OCI-LY7 (cell line): ENCODE measurements at regions not wholly inside any gene's neighbourhood (a gene's known extent, or its start where the extent isn't known, plus 50 kb on each side); places are given as distances from the start of the nearest gene placed in this dataset.

Experiments used
- EZH2phosphoT487 ChIP-seq: fragments of 200-600 bp; sonication (generic); IDR thresholded peaks from 2 replicates; pipeline ENCODE4 v1.6.1; 2018; ENCODE audit warnings: low read depth, borderline replicate concordance, mild to moderate bottlenecking, mixed run types, antibody characterized with exemption, low read length, moderate library complexity, mixed read lengths
- TF ChIP-seq, protein P1 (sequence below): fragments of 200-600 bp; sonication (generic); conservative IDR thresholded peaks from 2 replicates; pipeline ENCODE4 v1.5.1; 2014; ENCODE audit warnings: mild to moderate bottlenecking, antibody characterized with exemption, low read length, moderate library complexity, mixed read lengths

DNA sequence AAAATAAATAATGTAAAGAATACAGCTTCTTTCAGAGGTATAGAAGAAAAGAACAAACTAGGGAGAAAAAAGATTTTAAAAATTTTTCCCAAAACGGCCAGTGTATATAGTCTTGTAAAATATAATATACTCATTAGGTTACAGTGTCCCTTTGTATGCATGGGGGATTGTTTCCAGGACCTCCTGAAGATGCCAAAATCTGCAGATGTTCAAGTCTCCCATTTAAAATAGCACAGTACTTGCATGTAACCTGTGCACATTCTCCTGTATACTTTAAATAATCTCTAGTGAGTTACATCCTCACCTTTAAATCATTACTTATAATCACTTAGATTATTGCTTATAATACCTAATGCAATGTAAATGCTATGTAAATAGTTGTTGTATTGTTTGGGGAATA is 80.6 kb upstream of the LRRTM4 start:
- TF ChIP-seq EZH2phosphoT487: no peak
- TF ChIP-seq, protein P1, sequence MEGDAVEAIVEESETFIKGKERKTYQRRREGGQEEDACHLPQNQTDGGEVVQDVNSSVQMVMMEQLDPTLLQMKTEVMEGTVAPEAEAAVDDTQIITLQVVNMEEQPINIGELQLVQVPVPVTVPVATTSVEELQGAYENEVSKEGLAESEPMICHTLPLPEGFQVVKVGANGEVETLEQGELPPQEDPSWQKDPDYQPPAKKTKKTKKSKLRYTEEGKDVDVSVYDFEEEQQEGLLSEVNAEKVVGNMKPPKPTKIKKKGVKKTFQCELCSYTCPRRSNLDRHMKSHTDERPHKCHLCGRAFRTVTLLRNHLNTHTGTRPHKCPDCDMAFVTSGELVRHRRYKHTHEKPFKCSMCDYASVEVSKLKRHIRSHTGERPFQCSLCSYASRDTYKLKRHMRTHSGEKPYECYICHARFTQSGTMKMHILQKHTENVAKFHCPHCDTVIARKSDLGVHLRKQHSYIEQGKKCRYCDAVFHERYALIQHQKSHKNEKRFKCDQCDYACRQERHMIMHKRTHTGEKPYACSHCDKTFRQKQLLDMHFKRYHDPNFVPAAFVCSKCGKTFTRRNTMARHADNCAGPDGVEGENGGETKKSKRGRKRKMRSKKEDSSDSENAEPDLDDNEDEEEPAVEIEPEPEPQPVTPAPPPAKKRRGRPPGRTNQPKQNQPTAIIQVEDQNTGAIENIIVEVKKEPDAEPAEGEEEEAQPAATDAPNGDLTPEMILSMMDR: no peak
